ENCODE measurements at regions not wholly inside any gene's neighbourhood (a gene's known extent, or its start where the extent isn't known, plus 50 kb on each side); places are given as distances from the start of the nearest gene placed in this dataset.

GRCh38 chr3:104685492-104685891 lies 681.2 kb upstream of the ALCAM start:
- TF ChIP-seq POLR2A (IDR thresholded peaks at IDR 0.05) (no peak), CTCF (IDR thresholded peaks at IDR 0.05) (no peak)
